KMS-11 (cell line): ENCODE measurements at regions not wholly inside any gene's neighbourhood (a gene's known extent, or its start where the extent isn't known, plus 50 kb on each side); places are given as distances from the start of the nearest gene placed in this dataset.

Source experiments
- H2AFZ ChIP-seq: fragments of 200-600 bp; sonication (generic); 2 replicates; pipeline ENCODE4 v1.6.1; 2016; ENCODE audit warnings: antibody characterized with exemption, mixed run types, low read depth
- H3K27ac ChIP-seq: fragments of 200-600 bp; sonication (generic); 2 replicates; pipeline ENCODE4 v1.6.1; 2016; ENCODE audit warnings: mild to moderate bottlenecking, mixed run types
- H3K27me3 ChIP-seq: fragments of 200-600 bp; sonication (generic); 2 replicates; pipeline ENCODE4 v1.6.1; 2017; ENCODE audit warnings: mild to moderate bottlenecking, low read depth, mixed run types, moderate library complexity; ENCODE audit not compliant: insufficient read depth
- H3K36me3 ChIP-seq: fragments of 200-600 bp; sonication (generic); 2 replicates; pipeline ENCODE4 v1.6.1; 2017; ENCODE audit warnings: mild to moderate bottlenecking, mixed run types; ENCODE audit not compliant: insufficient read depth
- H3K4me1 ChIP-seq: fragments of 200-600 bp; sonication (generic); 2 replicates; pipeline ENCODE4 v1.6.1; 2016; ENCODE audit warnings: mild to moderate bottlenecking, low read depth, mixed run types; ENCODE audit not compliant: poor library complexity, severe bottlenecking
- H3K4me2 ChIP-seq: fragments of 200-600 bp; sonication (generic); 2 replicates; pipeline ENCODE4 v1.7.0; 2016; ENCODE audit warnings: mild to moderate bottlenecking, mixed run types
- H3K4me3 ChIP-seq: fragments of 200-600 bp; sonication (generic); IDR thresholded peaks from 2 replicates; pipeline ENCODE4 v1.6.1; 2017; ENCODE audit warnings: low read depth, low read length, mixed read lengths; ENCODE audit not compliant: insufficient read depth
- H3K79me2 ChIP-seq: fragments of 200-600 bp; sonication (generic); 2 replicates; pipeline ENCODE4 v1.6.1; 2016; ENCODE audit warnings: low read depth, mixed run types; ENCODE audit not compliant: insufficient read depth
- H3K9ac ChIP-seq: fragments of 200-600 bp; sonication (generic); 2 replicates; pipeline ENCODE4 v1.6.1; 2016; ENCODE audit warnings: mild to moderate bottlenecking, mixed run types
- H4K20me1 ChIP-seq: fragments of 200-600 bp; sonication (generic); 2 replicates; pipeline ENCODE4 v1.6.1; 2016; ENCODE audit warnings: mild to moderate bottlenecking, mixed run types; ENCODE audit not compliant: insufficient read depth
- TF ChIP-seq, protein P1 (sequence below): fragments of 200-600 bp; sonication (generic); conservative IDR thresholded peaks from 2 replicates; pipeline ENCODE4 v1.6.1; 2017; ENCODE audit warnings: low read depth, mild to moderate bottlenecking, antibody characterized with exemption, low read length, moderate library complexity, mixed read lengths

DNA sequence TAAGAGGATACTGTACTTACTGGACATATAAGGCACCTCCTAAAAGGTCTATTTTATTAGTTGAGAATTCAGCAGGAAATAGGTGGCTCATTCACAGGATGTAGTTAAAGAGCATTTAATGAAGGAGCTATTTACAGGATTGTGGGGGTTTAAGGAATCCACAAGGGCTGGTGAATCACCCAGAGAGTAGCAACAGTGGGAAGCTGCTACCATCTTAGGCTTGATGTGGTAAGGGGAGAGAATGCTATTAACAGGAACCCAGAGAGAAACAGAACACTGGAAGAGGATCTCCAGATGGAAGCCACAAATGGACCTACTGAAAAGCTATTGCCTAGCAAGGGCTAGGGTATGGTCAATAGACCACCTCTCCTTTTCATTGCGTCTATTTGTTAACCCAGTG lies 52.0 kb upstream of the COL11A1 start:
- H2AFZ ChIP-seq, result no peak overlapping the region
- H3K9ac ChIP-seq, result no peak overlapping the region
- no peak overlapping the region for H3K27ac ChIP-seq
- H4K20me1 ChIP-seq, result no peaks in the 10 kb centered on the region
- H3K4me3 ChIP-seq, result no peak overlapping the region
- H3K79me2 ChIP-seq, result no peaks in the 10 kb centered on the region
- H3K27me3 ChIP-seq, result no peaks in the 10 kb centered on the region
- TF ChIP-seq, protein P1, sequence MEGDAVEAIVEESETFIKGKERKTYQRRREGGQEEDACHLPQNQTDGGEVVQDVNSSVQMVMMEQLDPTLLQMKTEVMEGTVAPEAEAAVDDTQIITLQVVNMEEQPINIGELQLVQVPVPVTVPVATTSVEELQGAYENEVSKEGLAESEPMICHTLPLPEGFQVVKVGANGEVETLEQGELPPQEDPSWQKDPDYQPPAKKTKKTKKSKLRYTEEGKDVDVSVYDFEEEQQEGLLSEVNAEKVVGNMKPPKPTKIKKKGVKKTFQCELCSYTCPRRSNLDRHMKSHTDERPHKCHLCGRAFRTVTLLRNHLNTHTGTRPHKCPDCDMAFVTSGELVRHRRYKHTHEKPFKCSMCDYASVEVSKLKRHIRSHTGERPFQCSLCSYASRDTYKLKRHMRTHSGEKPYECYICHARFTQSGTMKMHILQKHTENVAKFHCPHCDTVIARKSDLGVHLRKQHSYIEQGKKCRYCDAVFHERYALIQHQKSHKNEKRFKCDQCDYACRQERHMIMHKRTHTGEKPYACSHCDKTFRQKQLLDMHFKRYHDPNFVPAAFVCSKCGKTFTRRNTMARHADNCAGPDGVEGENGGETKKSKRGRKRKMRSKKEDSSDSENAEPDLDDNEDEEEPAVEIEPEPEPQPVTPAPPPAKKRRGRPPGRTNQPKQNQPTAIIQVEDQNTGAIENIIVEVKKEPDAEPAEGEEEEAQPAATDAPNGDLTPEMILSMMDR, result no peak
- H3K36me3 ChIP-seq, result no peaks in the 10 kb centered on the region
- no peaks in the 10 kb centered on the region for H3K4me1 ChIP-seq
- H3K4me2 ChIP-seq, result no peak overlapping the region
